Hepatocyte (in vitro differentiated cells): ENCODE measurements at regions not wholly inside any gene's neighbourhood (a gene's known extent, or its start where the extent isn't known, plus 50 kb on each side); places are given as distances from the start of the nearest gene placed in this dataset.

Experiments used
- CTCF ChIP-seq: fragments of 200-600 bp; sonication (generic); IDR thresholded peaks from 2 replicates; pipeline ENCODE4 v1.5.1; 2016; ENCODE audit warnings: antibody characterized with exemption, mild to moderate bottlenecking; ENCODE audit not compliant: poor library complexity
- EZH2 ChIP-seq: fragments of 200-600 bp; sonication (generic); IDR thresholded peaks from 2 replicates; pipeline ENCODE4 v1.6.1; 2016; ENCODE audit warnings: antibody characterized with exemption, mild to moderate bottlenecking, borderline replicate concordance

- TF ChIP-seq CTCF (no peak), EZH2 (no peak)
These were observed 212.7 kb downstream of the PHLDA1 start for GRCh38 chr12:75818863-75819262.
